T-helper 2 cell treated with Interferon-gamma antibody and Interleukin-4, amounts not matched to agents 100 ng/mL and 5 ng/mL, for 36 hours (primary cell): ENCODE measurements at regions not wholly inside any gene's neighbourhood (a gene's known extent, or its start where the extent isn't known, plus 50 kb on each side); places are given as distances from the start of the nearest gene placed in this dataset.

ENCODE experiments used
- intact Hi-C: fragments of 100-400 bp; cut with micrococcal nuclease; formaldehyde crosslinking; loops from one replicate; pipeline ENCODE4 v1.15.1; 2023

GRCh38 chr16:55947366-55947765 is 72.2 kb upstream of the CES5A start:
- intact Hi-C loops, result no loop called here

GRCh38 chr16:55944377-55944802 is 69.2 kb upstream of the CES5A start:
- intact Hi-C loops, result loop anchor here (1.0 to 2.0 kb wide), 2 partner anchors 258 to 374 kb away; no protein-coding TSS in a partner anchor

- intact Hi-C loops, result no loop called here
These were observed 68.1 kb upstream of the CES5A start for GRCh38 chr16:55943267-55943666.

- intact Hi-C loops, result no loop called here
These were observed 67.6 kb upstream of the CES5A start for GRCh38 chr16:55942821-55943220.

GRCh38 chr16:55941552-55941951 is 66.4 kb upstream of the CES5A start:
- intact Hi-C loops, result no loop called here

- intact Hi-C loops, result no loop called here
These were observed 63.0 kb upstream of the CES5A start for GRCh38 chr16:55938126-55938525.

- intact Hi-C loops, result no loop called here
These were observed 57.9 kb upstream of the CES5A start for GRCh38 chr16:55933038-55933437.

GRCh38 chr16:55930036-55930435 is 54.9 kb upstream of the CES5A start:
- intact Hi-C loops, result no loop called here

GRCh38 chr16:55929181-55929580 is 54.0 kb upstream of the CES5A start:
- intact Hi-C loops, result no loop called here

- intact Hi-C loops, result no loop called here
These were observed 50.1 kb upstream of the CES5A start for GRCh38 chr16:55925242-55925641.
